ENCODE measurements at regions not wholly inside any gene's neighbourhood (a gene's known extent, or its start where the extent isn't known, plus 50 kb on each side); places are given as distances from the start of the nearest gene placed in this dataset.

DNA sequence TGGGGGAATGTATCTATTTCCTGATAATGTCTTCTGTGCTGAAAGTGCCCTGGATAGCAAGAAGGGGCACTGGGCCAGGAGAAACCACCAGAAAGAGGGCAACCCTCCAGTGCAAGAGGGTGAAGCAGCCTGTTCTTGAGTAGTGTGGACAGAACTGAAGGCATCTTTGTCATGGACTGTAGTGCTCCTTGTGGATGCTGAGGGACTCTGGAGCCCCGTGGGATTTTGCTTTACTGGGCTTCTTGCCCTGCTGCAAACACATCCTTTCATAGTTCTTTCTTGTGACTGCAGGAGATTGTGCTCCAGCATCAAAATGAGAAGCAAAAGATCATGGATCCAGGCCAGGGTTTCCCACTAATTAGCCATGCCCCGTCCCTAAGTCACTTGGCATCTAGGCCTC, 300.6 kb downstream of the ZNF326 start:
- TF ChIP-seq, protein P1, sequence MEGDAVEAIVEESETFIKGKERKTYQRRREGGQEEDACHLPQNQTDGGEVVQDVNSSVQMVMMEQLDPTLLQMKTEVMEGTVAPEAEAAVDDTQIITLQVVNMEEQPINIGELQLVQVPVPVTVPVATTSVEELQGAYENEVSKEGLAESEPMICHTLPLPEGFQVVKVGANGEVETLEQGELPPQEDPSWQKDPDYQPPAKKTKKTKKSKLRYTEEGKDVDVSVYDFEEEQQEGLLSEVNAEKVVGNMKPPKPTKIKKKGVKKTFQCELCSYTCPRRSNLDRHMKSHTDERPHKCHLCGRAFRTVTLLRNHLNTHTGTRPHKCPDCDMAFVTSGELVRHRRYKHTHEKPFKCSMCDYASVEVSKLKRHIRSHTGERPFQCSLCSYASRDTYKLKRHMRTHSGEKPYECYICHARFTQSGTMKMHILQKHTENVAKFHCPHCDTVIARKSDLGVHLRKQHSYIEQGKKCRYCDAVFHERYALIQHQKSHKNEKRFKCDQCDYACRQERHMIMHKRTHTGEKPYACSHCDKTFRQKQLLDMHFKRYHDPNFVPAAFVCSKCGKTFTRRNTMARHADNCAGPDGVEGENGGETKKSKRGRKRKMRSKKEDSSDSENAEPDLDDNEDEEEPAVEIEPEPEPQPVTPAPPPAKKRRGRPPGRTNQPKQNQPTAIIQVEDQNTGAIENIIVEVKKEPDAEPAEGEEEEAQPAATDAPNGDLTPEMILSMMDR (IDR thresholded peaks at IDR 0.05; ENCODE audit: insufficient read depth, low read length, poor library complexity, severe bottlenecking), result no peak
- TF ChIP-seq EZH2phosphoT487 (conservative IDR thresholded peaks at IDR 0.05; ENCODE audit: low read length), result no peak

Measured in SU-DHL-6 (cell line).